HFFc6 (cell line): ENCODE measurements at regions not wholly inside any gene's neighbourhood (a gene's known extent, or its start where the extent isn't known, plus 50 kb on each side); places are given as distances from the start of the nearest gene placed in this dataset.

Experiments used
- DNase-seq: peaks from one replicate; pipeline ENCODE4 v3.0.0-alpha.2; 2018
- H3K27ac Mint-ChIP-seq: 2 replicates; pipeline ENCODE4 v1.8.0; 2020; ENCODE audit warnings: mild to moderate bottlenecking, mixed read lengths
- H3K27me3 Mint-ChIP-seq: 2 replicates; pipeline ENCODE4 v1.8.0; 2021; ENCODE audit warnings: mild to moderate bottlenecking, moderate library complexity, mixed read lengths; ENCODE audit not compliant: insufficient read depth
- H3K36me3 Mint-ChIP-seq: 2 replicates; pipeline ENCODE4 v1.8.0; 2021; ENCODE audit warnings: low read depth, mixed read lengths
- H3K4me1 Mint-ChIP-seq: 2 replicates; pipeline ENCODE4 v1.8.0; 2020; ENCODE audit warnings: low read depth, mixed read lengths
- H3K4me3 Mint-ChIP-seq: 2 replicates; pipeline ENCODE4 v1.8.0; 2020; ENCODE audit warnings: mild to moderate bottlenecking, moderate library complexity, mixed read lengths
- H3K9me3 Mint-ChIP-seq: 2 replicates; pipeline ENCODE4 v1.8.0; 2020; ENCODE audit warnings: mild to moderate bottlenecking, mixed read lengths
- CTCF ChIP-seq: fragments of 200-600 bp; sonication (generic); IDR thresholded peaks from 2 replicates; pipeline ENCODE4 v1.5.0; 2021; ENCODE audit warnings: antibody characterized with exemption, mild to moderate bottlenecking

- H3K27ac Mint-ChIP-seq, result no peak overlapping the region
- no peak for DNase-seq
- H3K36me3 Mint-ChIP-seq, result peaks cover 3% of the 10 kb centered on the region
- no peaks in the 10 kb centered on the region for H3K27me3 Mint-ChIP-seq
- peaks cover 78% of the 10 kb centered on the region for H3K9me3 Mint-ChIP-seq
- no peak for TF ChIP-seq CTCF
- no peak overlapping the region for H3K4me3 Mint-ChIP-seq
- no peaks in the 10 kb centered on the region for H3K4me1 Mint-ChIP-seq
Observed at GRCh38 chr22:34429314-34429713, 509.0 kb upstream of the LARGE1 start.

- DNase-seq, result no peak
- no peak for TF ChIP-seq CTCF
- peaks cover 78% of the 10 kb centered on the region for H3K9me3 Mint-ChIP-seq
- H3K36me3 Mint-ChIP-seq, result peaks cover 10% of the 10 kb centered on the region; the same call in 1 of the 2 replicates
- no peak overlapping the region for H3K27ac Mint-ChIP-seq
- no peaks in the 10 kb centered on the region for H3K4me1 Mint-ChIP-seq
- no peaks in the 10 kb centered on the region for H3K27me3 Mint-ChIP-seq
- H3K4me3 Mint-ChIP-seq, result no peak overlapping the region
Observed at GRCh38 chr22:34430386-34430785, 510.1 kb upstream of the LARGE1 start.

- Mint-ChIP-seq H3K4me1 (no peaks in the 10 kb centered on the region), H3K27me3 (no peaks in the 10 kb centered on the region), H3K27ac (no peak overlapping the region), H3K36me3 (peaks cover 16% of the 10 kb centered on the region; the same call in 1 of the 2 replicates), H3K4me3 (no peak overlapping the region), H3K9me3 (peaks cover 68% of the 10 kb centered on the region)
- no peak for DNase-seq
- no peak for TF ChIP-seq CTCF
Observed at GRCh38 chr22:34434371-34434770, 514.1 kb upstream of the LARGE1 start.

- H3K4me1 Mint-ChIP-seq, result no peaks in the 10 kb centered on the region
- peaks cover 16% of the 10 kb centered on the region; the same call in 1 of the 2 replicates for H3K36me3 Mint-ChIP-seq
- H3K27me3 Mint-ChIP-seq, result no peaks in the 10 kb centered on the region
- H3K9me3 Mint-ChIP-seq, result peaks cover 72% of the 10 kb centered on the region
- no peak overlapping the region for H3K4me3 Mint-ChIP-seq
- TF ChIP-seq CTCF, result no peak
- DNase-seq, result no peak
- no peak overlapping the region for H3K27ac Mint-ChIP-seq
Observed at GRCh38 chr22:34437140-34437539, 516.9 kb upstream of the LARGE1 start.

GRCh38 chr22:34454598-34454997, 534.3 kb upstream of the LARGE1 start:
- no peaks in the 10 kb centered on the region for H3K4me1 Mint-ChIP-seq
- H3K27me3 Mint-ChIP-seq, result no peaks in the 10 kb centered on the region
- H3K36me3 Mint-ChIP-seq, result no peaks in the 10 kb centered on the region
- no peak for TF ChIP-seq CTCF
- no peak overlapping the region for H3K4me3 Mint-ChIP-seq
- DNase-seq, result no peak
- H3K9me3 Mint-ChIP-seq, result peaks cover 51% of the 10 kb centered on the region
- no peak overlapping the region for H3K27ac Mint-ChIP-seq

GRCh38 chr22:34462795-34463194, 542.5 kb upstream of the LARGE1 start:
- Mint-ChIP-seq H3K4me1 (no peaks in the 10 kb centered on the region), H3K27me3 (no peaks in the 10 kb centered on the region; the same call in 1 of the 2 replicates), H3K36me3 (no peaks in the 10 kb centered on the region), H3K4me3 (no peak overlapping the region), H3K27ac (no peak overlapping the region), H3K9me3 (peaks cover 58% of the 10 kb centered on the region)
- TF ChIP-seq CTCF, result no peak
- no peak for DNase-seq
